ENCODE measurements at regions not wholly inside any gene's neighbourhood (a gene's known extent, or its start where the extent isn't known, plus 50 kb on each side); places are given as distances from the start of the nearest gene placed in this dataset.

DNA sequence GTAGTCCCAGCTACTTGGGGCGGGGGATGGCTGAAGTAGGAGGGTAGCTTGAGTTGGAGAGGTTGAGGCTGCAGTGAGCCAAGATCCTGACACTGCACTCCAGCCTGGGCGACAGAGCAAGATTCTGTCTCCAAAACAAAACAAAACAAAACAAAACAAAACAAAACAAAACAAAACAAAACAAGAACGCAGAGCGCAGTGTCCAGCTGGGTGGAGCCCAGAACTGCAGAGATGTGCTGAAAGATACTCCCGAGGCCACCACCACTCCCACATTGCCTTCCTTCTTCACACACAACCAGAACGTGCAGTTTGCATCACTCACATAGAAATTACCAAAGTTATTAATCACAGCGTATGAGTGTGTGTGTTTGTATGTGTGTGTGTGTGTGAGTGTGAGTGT is 222.9 kb upstream of the ASIC2 start:
- DNase-seq (ENCODE audit: low spot score), result no peak

DNA sequence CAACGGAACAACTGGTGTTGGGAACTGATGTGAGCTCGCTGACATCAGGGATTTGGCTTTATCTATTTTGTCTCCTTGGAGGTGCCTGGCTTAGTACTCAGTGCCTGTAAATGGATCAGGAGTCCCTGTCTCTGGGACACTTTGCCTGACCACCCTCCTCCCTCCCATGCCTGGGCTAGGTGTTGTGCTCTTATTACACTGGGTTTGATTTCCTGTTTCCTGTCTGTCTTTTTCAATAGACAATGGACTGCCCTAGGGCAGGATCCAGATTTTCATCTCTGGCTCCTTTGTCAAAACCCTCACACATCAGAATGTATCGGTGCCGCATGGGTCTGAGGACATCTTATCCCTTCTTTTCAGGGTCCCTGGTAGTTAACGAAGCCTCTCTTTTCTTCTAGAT is 223.6 kb upstream of the ASIC2 start:
- no peak for DNase-seq (ENCODE audit: low spot score)

DNA sequence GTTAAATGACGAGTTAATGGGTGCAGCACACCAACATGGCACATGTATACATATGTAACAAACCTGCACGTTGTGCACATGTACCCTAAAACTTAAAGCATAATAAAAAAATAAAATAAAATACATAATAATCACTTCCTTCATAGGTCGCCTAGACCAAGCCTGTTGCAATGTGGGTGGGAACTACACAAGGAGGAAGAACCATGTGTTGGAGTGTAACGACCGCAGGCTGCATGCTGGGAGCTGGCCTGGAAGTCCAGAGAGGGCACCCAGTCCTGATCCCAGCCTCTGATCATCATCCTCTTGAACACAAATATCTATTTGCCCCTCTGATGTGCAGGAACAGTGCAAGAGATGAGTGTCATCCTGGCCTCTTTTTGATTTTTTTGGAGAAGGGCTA is 224.7 kb upstream of the ASIC2 start:
- DNase-seq (ENCODE audit: low spot score), result no peak

DNA sequence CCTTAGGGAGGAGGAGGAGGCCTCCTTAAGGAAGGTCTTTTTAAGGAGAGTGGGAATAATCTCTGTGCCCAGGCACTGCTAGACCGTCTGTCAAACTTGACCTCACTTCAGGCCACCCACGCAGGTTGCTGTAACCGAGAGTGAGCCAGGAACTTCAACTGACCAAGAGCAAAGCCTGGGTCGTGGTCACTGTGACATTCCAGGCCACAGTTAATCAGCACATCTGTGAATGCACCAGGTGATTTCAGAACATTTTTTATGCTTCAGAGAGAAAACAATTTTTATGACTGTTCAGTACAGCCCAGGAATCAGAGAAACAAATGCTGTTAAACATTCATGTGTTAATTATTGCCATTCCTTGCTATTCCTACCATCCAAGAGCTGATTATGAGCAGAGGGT is 226.6 kb upstream of the ASIC2 start:
- DNase-seq (ENCODE audit: low spot score), result no peak

DNA sequence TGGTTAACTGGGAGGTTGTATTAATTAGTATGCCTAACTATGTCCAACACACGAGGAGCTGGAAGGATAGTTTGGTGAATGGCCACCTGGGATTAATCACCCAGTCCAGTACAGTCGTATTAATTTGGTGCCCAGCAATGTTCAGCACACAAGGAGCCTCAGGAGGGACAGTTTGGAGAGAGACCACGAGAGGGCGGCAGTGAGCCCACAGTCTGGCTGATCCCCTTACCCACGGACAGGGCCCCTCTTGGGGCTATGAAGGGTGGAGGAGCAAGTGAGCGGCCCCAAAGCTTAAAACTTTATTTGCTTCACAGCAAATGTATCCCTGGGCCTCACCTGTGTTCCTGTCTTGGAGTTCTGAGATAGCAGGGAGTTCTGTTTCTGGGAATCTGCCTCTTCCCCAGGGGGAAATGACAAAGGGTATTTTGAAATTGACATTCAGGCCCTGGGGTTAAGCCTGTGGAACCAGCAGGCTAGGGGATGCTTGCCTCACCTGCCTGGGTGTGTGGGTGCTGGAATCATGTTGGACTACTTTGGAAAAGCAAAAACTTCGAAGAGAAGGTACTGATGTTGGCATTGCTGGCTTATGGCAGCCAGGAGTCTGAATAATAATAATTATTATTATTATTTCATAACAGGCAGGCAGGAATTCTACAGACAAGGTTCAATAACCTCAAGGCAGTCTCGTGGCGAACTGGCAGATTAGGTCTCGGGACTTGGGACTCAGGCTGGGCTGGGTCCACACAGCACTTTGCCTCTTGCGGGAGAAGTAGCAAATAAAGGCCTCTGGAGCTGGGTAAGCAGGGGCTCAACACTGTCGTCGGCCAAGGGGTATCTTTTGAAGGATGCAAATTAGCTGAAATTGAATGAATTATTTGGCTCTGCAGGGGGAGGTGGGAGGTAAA is 227.6 kb upstream of the ASIC2 start:
- DNase-seq (ENCODE audit: low spot score), result peak; percentile 18

DNA sequence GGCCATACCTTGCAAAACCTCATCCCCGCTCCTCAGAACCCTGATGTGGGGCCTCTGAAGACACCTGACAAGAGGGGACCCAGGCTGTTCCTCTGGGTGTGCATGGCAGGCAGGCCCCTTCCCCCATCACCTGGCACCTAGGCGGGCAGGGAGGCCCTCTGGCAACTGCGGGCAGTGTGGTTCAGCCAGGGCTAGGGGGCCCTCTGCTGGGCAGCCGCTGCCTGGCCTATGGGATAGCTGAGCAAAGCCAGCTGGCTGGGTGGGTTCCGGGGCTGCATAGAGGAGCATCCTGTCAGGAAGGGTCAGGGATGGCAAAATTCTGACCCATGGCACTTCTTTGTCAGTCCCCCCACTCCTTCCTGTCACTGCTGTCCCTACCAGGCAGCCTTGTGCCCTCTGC is 228.7 kb upstream of the ASIC2 start:
- peak; percentile 12 for DNase-seq (ENCODE audit: low spot score)

DNA sequence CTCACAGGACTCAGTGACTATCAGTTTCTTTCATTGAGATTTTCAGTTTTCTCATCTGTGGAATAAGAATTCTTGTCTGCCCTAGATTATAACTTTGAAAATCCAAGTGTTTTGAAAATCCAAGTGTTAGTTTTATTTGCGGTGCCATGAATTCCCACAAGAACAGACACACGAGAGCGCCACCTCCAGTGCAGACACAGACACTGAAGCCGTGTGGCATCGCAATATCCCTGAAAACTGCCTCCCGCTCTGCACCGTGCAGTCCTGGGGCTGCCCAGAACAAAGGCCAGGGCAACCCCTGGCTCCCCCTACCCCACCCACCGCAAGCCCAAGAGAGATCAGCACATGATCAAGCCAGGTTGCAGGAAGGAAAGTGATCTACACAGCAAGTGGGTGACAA is 229.5 kb upstream of the ASIC2 start:
- no peak for DNase-seq (ENCODE audit: low spot score)

DNA sequence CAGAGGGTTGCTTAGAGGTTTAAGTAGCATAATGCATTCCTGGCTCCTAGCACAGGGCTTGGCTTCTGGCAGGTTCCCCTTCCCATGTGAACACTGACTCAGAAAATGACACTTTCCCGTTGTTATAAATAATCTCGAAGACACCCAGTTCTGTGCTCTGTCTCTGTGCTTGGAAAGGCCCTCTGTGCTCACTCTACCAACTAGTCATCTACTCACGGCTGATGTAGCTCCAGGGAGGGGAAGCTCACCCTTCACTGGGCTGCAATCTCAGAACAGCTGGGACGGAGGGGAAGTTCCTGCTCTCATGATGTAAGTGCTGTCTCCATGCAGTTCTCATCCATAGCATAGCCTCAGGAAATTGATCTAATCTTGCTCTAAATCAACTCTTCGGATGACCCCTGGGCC is 230.5 kb upstream of the ASIC2 start:
- DNase-seq (ENCODE audit: low spot score), result no peak

DNA sequence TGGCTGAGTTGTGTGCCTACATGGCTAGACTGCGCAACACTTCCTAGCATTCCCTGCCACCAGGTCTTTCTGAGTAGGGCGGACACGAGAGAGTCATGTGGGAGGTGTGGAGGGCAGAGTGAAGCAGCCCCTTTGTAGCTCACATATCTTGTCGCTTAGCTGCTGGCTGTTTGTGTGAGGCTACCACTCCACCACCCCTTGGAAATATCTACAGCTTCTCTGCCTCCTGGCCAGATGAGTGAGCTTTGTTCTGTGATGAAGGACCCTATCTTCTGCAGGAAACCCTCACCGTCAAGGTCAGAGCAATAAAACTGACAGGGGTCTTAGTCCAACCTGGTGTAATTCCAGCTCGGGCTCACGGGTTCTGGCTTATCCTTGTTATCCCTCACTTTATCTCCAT is 232.1 kb upstream of the ASIC2 start:
- DNase-seq (ENCODE audit: low spot score), result no peak

DNA sequence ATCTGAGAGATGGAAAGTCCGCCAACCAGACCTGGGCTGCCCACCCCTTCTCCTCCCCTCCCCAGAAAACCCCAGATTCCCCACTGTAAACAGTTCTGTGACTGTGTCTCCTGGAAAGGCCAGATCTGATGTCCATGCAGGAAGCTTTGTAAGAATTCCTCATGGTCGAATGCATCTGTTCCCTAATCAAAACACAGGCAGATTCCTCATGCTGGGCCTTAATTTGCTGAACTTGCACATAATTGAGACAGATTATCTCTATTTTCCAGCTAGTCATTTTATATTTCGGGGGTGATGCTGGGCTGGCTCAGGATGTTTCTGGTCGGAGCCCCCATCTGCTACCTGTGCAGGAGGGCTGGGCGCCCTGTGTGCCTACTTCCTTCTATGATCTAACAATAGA is 233.6 kb upstream of the ASIC2 start:
- DNase-seq (ENCODE audit: low spot score), result no peak

DNA sequence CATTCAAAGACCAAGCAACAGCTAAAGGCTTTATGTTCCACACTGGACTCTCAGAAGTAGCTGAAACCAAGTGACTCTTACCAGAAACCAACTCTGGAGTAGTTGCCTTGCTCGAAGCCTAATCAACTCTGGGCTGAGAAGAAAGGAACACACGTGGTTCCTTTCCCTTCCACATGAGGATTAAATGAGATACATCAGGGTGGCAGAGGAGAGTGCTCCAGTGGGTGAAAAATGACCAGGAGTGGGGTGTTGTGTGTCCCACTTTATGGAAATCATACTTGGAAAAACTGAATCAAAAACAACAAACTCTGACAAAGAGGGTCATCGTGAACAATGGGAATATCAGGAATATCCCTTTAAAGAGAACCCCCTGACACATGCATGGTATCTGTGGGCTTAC is 234.2 kb upstream of the ASIC2 start:
- DNase-seq (ENCODE audit: low spot score), result no peak

DNA sequence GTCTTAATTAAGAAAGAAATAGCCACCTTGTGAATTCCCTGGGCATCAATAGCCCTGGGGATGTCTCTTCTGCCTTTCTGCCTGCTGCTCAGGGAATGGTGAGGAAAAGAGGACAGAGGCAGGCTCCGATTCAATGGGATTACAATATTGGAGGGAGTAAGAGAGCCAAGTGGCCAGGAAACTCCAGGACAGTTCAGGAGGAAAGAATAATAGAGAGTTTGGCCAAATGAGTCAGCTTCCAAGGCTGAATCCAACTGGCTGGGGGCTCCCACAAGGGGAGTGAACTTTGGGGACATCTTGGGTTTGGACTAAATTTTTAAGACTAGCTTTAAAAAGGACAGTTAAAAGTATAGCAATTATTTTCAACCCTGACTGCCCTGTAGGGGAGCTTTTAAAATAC is 235.8 kb upstream of the ASIC2 start:
- no peak for DNase-seq (ENCODE audit: low spot score)

DNA sequence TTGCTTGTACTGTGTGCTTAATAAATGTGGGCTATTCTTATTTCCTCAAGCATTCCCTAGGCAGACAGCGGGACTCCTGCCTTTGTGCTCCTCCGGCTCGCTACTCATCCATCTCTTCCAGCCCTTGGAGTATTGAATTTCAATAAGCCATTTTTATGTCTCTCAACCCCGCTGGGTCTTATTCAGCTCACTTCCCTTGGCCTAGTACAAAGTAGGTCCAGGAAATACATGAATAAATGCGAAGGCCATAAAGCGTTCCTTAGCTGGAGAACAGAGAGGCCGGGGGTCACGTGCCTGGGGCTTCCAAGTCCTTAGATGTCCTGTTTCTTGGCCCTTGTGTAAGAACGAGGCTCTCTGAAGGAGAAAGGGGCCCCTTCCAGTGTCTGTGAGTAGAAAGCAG is 236.7 kb upstream of the ASIC2 start:
- DNase-seq (ENCODE audit: low spot score), result no peak

DNA sequence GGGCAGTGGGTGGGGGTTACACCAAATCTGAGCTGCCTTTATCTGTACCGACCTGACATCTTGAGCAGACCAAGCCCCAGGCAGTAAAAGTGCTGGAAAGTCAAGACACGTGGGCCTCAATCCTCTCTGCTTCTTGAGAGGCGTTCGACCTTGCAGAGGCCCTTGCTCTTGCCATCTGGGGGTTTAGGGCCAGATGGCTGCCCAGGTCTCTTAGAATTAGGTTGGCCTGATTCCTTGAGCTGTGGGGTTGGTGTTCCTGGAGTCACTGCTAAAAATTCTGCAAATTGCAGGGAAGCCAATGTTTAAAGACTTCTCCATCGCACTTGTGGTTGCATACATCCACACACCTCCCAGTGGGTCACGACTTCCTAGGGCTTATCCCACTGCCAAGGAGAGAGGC is 238.2 kb upstream of the ASIC2 start:
- no peak for DNase-seq (ENCODE audit: low spot score)

DNA sequence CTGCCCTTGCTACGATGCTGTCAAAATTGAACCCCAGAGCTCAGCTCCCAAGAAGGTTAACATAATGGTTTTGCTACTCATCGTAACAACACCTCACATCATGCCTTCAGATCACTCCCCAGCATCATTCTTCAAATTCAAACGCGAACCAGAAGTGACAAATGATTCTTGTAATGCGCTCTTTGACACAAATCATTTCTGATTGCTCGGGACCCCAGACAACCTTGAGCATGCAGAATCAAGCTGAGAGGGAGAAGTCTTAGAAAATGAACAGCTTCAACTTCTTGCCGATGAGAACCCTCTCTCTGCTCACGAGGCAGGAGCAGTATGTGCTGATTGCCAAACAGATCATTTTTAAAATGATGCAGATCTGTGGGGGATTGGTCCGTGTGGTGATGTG is 241.0 kb upstream of the ASIC2 start:
- no peak for DNase-seq (ENCODE audit: low spot score)

DNA sequence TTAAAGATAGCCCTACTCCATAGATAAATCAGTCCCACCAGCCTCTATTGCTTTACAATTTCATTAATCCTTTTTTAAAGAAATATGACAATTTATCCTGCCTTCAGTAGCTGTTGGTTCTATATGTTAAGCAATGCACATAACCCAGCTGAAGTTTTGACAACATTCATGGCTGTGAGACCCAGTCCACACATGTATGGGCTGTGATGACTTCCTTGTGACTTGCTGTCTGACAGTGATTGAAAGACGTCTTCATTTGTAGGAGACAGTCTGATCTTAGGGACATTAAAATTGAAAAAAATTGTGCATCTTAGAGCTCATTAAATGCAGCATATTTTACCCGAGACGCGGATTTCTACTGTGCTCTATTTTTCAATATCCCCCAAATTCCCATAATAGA is 252.0 kb upstream of the ASIC2 start:
- DNase-seq (ENCODE audit: low spot score), result no peak

DNA sequence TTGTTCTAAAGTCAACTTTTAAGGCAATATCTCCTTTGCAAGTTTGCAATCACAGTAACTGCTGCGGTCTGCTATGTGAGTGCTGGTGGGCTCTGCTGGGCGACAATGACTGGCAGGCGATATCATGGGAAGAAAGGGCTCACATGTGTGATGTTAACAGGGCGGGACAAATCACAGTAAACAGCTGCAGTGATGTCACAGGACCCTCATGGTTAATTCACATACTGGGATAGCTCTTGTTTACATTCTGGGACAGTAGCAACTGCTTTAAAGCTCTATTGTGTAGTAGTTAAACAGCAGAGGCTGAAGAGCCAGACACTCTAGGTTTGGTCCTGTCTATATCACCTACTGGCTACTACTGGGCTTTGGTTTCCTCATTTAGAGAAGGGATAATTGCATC is 257.2 kb upstream of the ASIC2 start:
- no peak for DNase-seq (ENCODE audit: low spot score)

DNA sequence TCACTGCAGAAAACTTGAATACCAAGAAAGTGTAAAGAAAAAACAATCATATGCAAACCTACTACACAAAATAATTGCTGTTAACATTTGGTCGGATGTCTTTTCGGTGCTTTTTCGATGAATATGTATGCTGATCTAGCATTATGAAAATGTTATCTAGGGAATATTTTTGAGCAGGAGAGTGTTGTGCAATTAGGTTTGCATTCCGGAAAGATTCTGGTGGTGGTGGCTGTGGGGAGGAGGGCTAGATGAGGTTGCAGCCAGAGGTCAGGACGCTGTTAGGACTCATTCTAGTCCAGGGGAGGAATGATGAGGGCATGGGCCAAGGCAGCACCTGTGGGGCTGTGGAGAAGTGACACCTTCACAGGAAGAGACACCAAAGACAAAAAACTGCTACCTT is 258.0 kb upstream of the ASIC2 start:
- DNase-seq (ENCODE audit: low spot score), result no peak

DNA sequence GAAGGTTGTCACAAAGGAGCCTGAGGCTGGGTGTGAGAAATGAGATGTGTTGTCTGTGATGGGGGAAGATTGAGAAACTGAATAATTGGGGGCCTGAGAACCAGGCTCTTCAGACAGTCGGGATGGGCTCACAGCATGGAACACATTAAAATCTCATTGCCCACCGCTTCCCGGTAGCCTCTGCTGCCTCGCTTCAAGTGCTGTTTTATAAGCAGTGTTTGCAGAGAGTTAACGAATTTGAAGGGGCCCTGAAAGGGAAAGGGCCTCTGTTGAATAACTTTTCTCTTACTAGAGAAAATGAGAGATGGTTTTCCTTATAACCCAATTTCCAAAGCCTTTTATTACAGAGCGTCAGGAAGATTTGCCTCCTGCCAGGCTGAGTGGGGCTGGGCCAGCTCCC is 258.8 kb upstream of the ASIC2 start:
- DNase-seq (ENCODE audit: low spot score), result no peak

DNA sequence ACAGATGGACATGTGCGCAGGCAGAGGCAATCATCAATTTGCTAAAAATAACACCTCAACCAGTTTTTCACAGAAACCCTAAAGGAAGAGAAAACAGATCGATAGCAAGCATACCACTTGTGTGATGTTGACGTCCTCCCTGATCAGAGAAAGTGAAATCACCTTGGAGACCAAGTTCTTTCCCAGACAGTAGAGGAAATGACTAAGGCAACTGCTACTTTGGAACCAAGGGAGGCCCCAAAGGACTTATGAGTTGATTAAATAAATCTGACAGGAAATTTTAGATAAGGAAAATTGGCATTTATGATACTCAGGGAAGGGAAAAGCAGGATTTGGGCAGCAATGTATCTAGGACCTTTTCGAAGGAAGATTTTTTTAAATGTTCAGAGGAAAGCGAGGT is 267.1 kb upstream of the ASIC2 start:
- no peak for DNase-seq (ENCODE audit: low spot score)

DNA sequence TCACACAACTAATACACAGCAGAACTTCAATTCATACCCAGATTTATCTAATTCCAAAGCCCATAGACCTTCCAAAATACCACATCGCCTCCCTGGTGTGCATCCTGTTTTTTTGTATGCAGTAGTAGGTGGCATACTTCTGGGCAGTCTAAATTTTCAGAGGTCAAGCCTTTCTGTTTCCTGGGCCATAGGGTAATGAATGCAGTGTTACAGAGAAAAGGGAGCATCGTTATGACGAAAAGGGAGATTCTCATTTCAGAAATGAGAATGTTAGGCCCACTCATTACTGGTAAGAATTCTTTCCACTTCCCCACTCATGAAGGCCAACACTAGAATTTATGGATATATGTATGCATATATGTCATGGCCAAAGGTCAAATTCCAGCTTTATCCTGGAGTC is 267.8 kb upstream of the ASIC2 start:
- DNase-seq (ENCODE audit: low spot score), result no peak

DNA sequence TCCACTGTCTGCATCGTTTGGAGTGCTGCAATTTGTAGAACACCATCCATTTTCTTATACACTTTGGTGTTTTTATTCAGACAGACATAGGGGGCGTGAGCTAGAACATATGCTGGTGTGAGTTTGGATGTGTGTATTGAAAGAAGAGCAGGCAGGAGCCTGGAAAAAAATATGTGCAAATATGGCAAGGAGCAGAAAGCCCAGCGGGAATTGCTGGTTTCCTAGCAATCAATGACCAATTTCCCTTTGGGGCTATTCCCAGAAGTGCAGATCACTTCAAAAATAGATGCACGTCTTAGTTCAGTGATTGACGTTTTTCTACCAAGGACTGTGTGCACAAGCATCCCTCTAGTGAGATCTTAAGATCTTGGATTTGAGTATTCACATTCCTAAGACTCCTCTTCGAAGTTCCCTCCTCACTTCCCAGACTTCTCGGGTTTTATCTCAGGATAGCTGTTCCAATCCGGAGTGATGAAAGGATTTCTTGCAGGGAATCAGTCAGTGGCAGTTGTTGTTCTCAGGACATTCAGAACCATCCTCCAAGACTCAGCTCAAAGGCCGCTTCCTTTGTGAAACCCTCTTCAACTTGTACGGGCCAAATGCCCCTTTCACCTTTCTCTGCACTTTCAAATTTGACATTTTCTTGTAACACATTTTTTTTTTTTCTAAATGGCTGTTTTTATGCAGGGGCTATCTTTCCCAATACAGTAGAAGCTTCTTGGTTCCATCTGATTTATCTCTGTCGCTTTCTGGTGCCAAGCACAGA is 268.7 kb upstream of the ASIC2 start:
- DNase-seq (ENCODE audit: low spot score), result no peak

DNA sequence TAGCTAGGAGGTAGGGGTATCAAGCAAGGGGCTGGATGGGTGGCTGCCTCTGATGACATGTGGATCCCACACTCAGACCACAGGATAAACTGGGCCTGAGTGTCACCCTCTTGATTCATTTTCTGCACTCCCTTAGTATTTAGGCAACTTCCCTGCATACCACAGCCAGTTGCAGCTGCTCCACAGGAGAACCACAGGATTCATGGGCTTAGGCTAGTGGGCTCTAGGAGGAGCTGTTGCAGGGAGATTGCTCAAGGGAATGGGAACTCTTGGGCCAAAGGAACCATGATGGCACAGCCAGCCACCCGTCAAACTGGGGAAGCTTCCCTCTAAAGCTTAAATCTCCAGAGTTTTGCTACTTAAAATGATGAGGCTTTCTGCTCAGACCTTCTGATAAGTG is 269.7 kb upstream of the ASIC2 start:
- no peak for DNase-seq (ENCODE audit: low spot score)

DNA sequence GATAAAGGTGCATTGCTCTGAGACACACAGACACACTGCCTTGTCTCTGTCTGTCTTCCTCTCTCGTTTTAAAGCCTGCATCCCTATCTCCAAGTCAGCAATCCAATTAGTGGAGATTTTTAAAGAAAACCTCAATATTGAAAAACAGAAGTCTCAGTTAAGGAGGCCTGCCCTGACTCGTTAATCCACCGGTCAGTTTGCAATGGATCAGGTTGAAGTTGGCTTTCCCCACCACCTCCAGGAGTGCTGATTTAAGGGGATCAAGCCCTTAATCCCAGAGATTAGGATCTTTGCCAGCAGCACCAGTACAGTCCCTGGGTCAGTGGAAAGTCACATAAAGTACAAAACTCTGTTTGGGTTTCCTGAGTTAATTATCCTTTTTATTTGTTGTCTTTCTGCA is 271.1 kb upstream of the ASIC2 start:
- no peak for DNase-seq (ENCODE audit: low spot score)

Data from SW480 (cell line).